ENCODE measurements at regions not wholly inside any gene's neighbourhood (a gene's known extent, or its start where the extent isn't known, plus 50 kb on each side); places are given as distances from the start of the nearest gene placed in this dataset.

DNA sequence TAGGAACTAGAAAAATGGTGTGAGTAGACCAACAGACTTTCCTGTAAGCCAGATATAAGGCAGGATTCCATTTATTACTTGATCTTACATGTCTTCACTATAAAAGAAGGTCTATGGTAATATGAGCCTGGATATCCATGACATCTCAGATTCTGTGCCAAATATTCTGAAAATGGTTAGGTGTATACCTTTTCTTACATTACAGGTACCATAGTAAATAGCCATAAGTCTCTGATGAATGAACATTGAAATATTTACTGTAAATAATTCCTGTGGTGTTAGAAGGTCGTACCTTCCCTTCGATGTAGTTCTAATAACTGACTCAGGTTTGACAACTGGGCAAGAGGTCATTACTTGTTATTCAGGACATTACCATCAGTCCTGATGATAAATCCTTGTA, 657.9 kb downstream of the BRINP3 start:
- no peak overlapping the region for H2BK120ac ChIP-seq (ENCODE audit: low read depth, low read length)
- no peaks in the 10 kb centered on the region for H3K36me3 ChIP-seq (ENCODE audit: control insufficient read depth, insufficient read depth, low read length)
- DNase-seq, result no peak
- H4K8ac ChIP-seq (ENCODE audit: low read depth, low read length), result no peak overlapping the region
- no peak overlapping the region for H3K56ac ChIP-seq (ENCODE audit: low read length)
- H3K4me2 ChIP-seq (ENCODE audit: low read length), result no peak overlapping the region
- H3K9ac ChIP-seq (ENCODE audit: low read length), result no peak overlapping the region
- H3K79me2 ChIP-seq (ENCODE audit: control insufficient read depth, insufficient read depth, low read length), result no peaks in the 10 kb centered on the region
- H3K4me3 ChIP-seq (ENCODE audit: low read length), result no peak overlapping the region
- H2AK5ac ChIP-seq (ENCODE audit: low read length), result no peak overlapping the region
- H3K79me1 ChIP-seq (ENCODE audit: low read length), result no peaks in the 10 kb centered on the region
- WGBS (ENCODE audit: extremely low coverage, insufficient coverage, low lambda C conversion rate), result no CpG with 5 or more reads among the region's 2 CpGs
- H3K27ac ChIP-seq (ENCODE audit: low read depth, low read length), result no peak overlapping the region
- H3K18ac ChIP-seq (ENCODE audit: low read length), result no peak overlapping the region
- H3K27me3 ChIP-seq (ENCODE audit: insufficient read depth, low read length, poor library complexity), result no peaks in the 10 kb centered on the region
- no peak overlapping the region for H3K23ac ChIP-seq (ENCODE audit: low read length)
- no peak overlapping the region for H4K5ac ChIP-seq (ENCODE audit: low read length)
- no peak overlapping the region for H2BK5ac ChIP-seq (ENCODE audit: low read length)
- H2BK15ac ChIP-seq (replicated peaks; ENCODE audit: low read depth), result no peak overlapping the region
- no peak overlapping the region for H3K4ac ChIP-seq (ENCODE audit: low read depth, low read length)
- no peaks in the 10 kb centered on the region for H3K4me1 ChIP-seq (ENCODE audit: control insufficient read depth, low read depth, low read length)

DNA sequence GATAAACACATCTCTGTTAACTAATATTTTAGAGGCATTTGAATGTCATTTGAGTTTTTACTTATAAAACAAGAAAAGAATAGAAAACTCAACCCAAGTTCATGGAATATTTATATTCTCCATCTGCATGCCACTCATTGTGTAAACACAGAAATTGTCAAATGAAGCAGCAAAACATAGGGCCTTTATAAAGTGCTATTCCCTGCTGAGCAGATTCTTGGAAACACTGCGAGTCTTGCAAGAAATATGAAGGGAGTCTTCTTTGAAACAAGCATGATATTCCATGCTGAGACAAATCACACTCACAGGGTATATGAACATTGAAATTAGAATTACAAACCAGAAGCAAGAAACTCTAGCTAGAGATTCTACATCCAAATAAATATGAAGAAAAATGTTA, 655.8 kb downstream of the BRINP3 start:
- H3K23ac ChIP-seq (ENCODE audit: low read length), result no peak overlapping the region
- H3K56ac ChIP-seq (ENCODE audit: low read length), result no peak overlapping the region
- no peak overlapping the region for H3K4me3 ChIP-seq (ENCODE audit: low read length)
- H3K79me1 ChIP-seq (ENCODE audit: low read length), result no peaks in the 10 kb centered on the region
- DNase-seq, result no peak
- no peak overlapping the region for H2BK15ac ChIP-seq (replicated peaks; ENCODE audit: low read depth)
- no peak overlapping the region for H3K9ac ChIP-seq (ENCODE audit: low read length)
- no peak overlapping the region for H3K18ac ChIP-seq (ENCODE audit: low read length)
- H2AK5ac ChIP-seq (ENCODE audit: low read length), result no peak overlapping the region
- no peaks in the 10 kb centered on the region for H3K36me3 ChIP-seq (ENCODE audit: control insufficient read depth, insufficient read depth, low read length)
- H3K4me1 ChIP-seq (ENCODE audit: control insufficient read depth, low read depth, low read length), result no peaks in the 10 kb centered on the region
- no peak overlapping the region for H3K27ac ChIP-seq (ENCODE audit: low read depth, low read length)
- no peak overlapping the region for H2BK120ac ChIP-seq (ENCODE audit: low read depth, low read length)
- WGBS (ENCODE audit: extremely low coverage, insufficient coverage, low lambda C conversion rate), result no CpG with 5 or more reads among the region's 1 CpG
- no peak overlapping the region for H3K4me2 ChIP-seq (ENCODE audit: low read length)
- H4K5ac ChIP-seq (ENCODE audit: low read length), result no peak overlapping the region
- H4K8ac ChIP-seq (ENCODE audit: low read depth, low read length), result no peak overlapping the region
- no peaks in the 10 kb centered on the region for H3K79me2 ChIP-seq (ENCODE audit: control insufficient read depth, insufficient read depth, low read length)
- H3K4ac ChIP-seq (ENCODE audit: low read depth, low read length), result no peak overlapping the region
- H2BK5ac ChIP-seq (ENCODE audit: low read length), result no peak overlapping the region
- H3K27me3 ChIP-seq (ENCODE audit: insufficient read depth, low read length, poor library complexity), result no peaks in the 10 kb centered on the region

DNA sequence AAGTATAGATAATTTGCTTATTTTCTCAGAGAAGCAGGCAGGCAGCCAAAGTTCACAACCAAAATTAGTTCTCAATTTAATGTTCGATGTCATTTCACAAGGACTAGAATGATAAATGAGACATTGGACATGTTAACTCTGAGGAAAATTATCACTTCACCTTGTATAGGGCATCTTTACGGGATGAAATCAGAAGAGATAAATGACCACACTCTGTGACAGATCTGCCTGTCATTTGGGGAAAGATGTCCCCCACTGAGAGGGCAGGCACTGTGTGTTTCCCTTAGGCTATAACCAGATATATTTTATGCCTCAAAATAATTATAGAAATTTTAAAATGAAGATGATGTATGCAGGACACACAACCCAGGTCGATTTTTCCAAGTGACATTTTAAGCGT, 642.9 kb downstream of the BRINP3 start:
- DNase-seq, result no peak
- no peaks in the 10 kb centered on the region for H3K79me2 ChIP-seq (ENCODE audit: control insufficient read depth, insufficient read depth, low read length)
- no peak overlapping the region for H2AK5ac ChIP-seq (ENCODE audit: low read length)
- no peak overlapping the region for H4K8ac ChIP-seq (ENCODE audit: low read depth, low read length)
- H3K18ac ChIP-seq (ENCODE audit: low read length), result no peak overlapping the region
- no peak overlapping the region for H2BK15ac ChIP-seq (replicated peaks; ENCODE audit: low read depth)
- no peak overlapping the region for H3K27ac ChIP-seq (ENCODE audit: low read depth, low read length)
- H3K4ac ChIP-seq (ENCODE audit: low read depth, low read length), result no peak overlapping the region
- H3K79me1 ChIP-seq (ENCODE audit: low read length), result no peaks in the 10 kb centered on the region
- no peak overlapping the region for H3K23ac ChIP-seq (ENCODE audit: low read length)
- no peaks in the 10 kb centered on the region for H3K4me1 ChIP-seq (ENCODE audit: control insufficient read depth, low read depth, low read length)
- no CpG with 5 or more reads among the region's 4 CpGs for WGBS (ENCODE audit: extremely low coverage, insufficient coverage, low lambda C conversion rate)
- H4K5ac ChIP-seq (ENCODE audit: low read length), result no peak overlapping the region
- H3K56ac ChIP-seq (ENCODE audit: low read length), result no peak overlapping the region
- no peak overlapping the region for H2BK120ac ChIP-seq (ENCODE audit: low read depth, low read length)
- H2BK5ac ChIP-seq (ENCODE audit: low read length), result no peak overlapping the region
- no peaks in the 10 kb centered on the region for H3K27me3 ChIP-seq (ENCODE audit: insufficient read depth, low read length, poor library complexity)
- no peaks in the 10 kb centered on the region for H3K36me3 ChIP-seq (ENCODE audit: control insufficient read depth, insufficient read depth, low read length)
- no peak overlapping the region for H3K4me3 ChIP-seq (ENCODE audit: low read length)
- H3K4me2 ChIP-seq (ENCODE audit: low read length), result no peak overlapping the region
- H3K9ac ChIP-seq (ENCODE audit: low read length), result no peak overlapping the region

DNA sequence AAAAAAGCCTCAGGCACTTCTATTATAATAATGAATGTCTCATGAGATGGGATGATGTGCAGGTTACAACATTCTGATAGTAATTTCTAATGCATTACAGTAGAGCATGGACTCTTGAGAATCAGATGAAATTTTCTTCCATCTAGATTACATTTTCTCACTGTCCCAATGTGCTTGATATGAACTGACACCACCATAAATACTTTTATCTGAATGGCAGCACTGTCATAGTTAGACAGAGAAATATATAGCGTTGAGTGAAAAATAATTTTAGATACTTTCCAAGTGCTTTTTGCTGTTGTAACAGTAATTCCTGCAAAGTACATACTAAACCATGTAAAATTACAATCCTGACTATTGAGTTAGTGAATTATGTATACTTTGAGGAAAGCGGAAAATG, 630.1 kb downstream of the BRINP3 start:
- no peak overlapping the region for H3K27ac ChIP-seq (ENCODE audit: low read depth, low read length)
- no peak overlapping the region for H3K4me2 ChIP-seq (ENCODE audit: low read length)
- H3K4me3 ChIP-seq (ENCODE audit: low read length), result no peak overlapping the region
- H3K36me3 ChIP-seq (ENCODE audit: control insufficient read depth, insufficient read depth, low read length), result no peaks in the 10 kb centered on the region
- H2BK15ac ChIP-seq (replicated peaks; ENCODE audit: low read depth), result no peak overlapping the region
- no peak overlapping the region for H3K23ac ChIP-seq (ENCODE audit: low read length)
- no peak overlapping the region for H3K9ac ChIP-seq (ENCODE audit: low read length)
- no peak for DNase-seq
- no peak overlapping the region for H2BK5ac ChIP-seq (ENCODE audit: low read length)
- H3K79me1 ChIP-seq (ENCODE audit: low read length), result no peaks in the 10 kb centered on the region
- no peak overlapping the region for H2BK120ac ChIP-seq (ENCODE audit: low read depth, low read length)
- H3K4me1 ChIP-seq (ENCODE audit: control insufficient read depth, low read depth, low read length), result no peaks in the 10 kb centered on the region
- H3K27me3 ChIP-seq (ENCODE audit: insufficient read depth, low read length, poor library complexity), result no peaks in the 10 kb centered on the region
- no peak overlapping the region for H4K8ac ChIP-seq (ENCODE audit: low read depth, low read length)
- no peak overlapping the region for H3K18ac ChIP-seq (ENCODE audit: low read length)
- no peak overlapping the region for H4K5ac ChIP-seq (ENCODE audit: low read length)
- no peak overlapping the region for H3K56ac ChIP-seq (ENCODE audit: low read length)
- no peak overlapping the region for H2AK5ac ChIP-seq (ENCODE audit: low read length)
- H3K4ac ChIP-seq (ENCODE audit: low read depth, low read length), result no peak overlapping the region
- no CpG with 5 or more reads among the region's 2 CpGs for WGBS (ENCODE audit: extremely low coverage, insufficient coverage, low lambda C conversion rate)
- no peaks in the 10 kb centered on the region for H3K79me2 ChIP-seq (ENCODE audit: control insufficient read depth, insufficient read depth, low read length)

DNA sequence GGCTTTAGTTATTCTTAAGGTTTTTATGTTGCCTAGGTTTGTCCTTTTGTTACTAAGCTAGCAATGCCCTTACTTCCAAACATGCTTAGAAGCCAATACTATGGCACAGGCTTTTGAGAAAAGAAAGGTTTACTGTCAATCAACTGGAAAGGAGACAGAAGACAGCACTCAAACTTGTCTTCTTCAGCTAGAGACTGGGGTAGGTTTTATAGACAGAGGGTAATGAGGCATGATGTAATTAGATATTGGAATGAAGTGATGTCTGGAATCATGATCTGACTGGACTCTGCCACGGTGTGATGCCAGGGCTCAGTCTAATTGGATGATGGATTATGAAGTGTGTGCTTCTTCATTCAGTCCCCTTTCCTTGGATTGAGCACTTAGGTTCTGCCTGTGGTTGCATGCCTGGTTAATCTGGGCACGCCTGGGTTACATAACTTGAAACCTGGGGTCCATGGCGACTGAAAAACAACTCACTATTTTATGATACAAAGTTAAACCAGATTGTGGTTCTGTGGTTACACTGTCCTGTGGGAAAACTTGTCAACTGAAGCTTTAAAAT, 625.8 kb downstream of the BRINP3 start:
- Histone ChIP-seq H2AK5ac (ENCODE audit: low read length) (no peak overlapping the region), H3K4ac (ENCODE audit: low read depth, low read length) (no peak overlapping the region), H3K4me3 (ENCODE audit: low read length) (no peak overlapping the region), H4K5ac (ENCODE audit: low read length) (no peak overlapping the region), H4K8ac (ENCODE audit: low read depth, low read length) (no peak overlapping the region), H3K27ac (ENCODE audit: low read depth, low read length) (no peak overlapping the region), H3K36me3 (ENCODE audit: control insufficient read depth, insufficient read depth, low read length) (no peaks in the 10 kb centered on the region), H2BK120ac (ENCODE audit: low read depth, low read length) (no peak overlapping the region), H3K56ac (ENCODE audit: low read length) (no peak overlapping the region), H3K9ac (ENCODE audit: low read length) (no peak overlapping the region), H3K18ac (ENCODE audit: low read length) (no peak overlapping the region), H3K79me2 (ENCODE audit: control insufficient read depth, insufficient read depth, low read length) (no peaks in the 10 kb centered on the region), H2BK5ac (ENCODE audit: low read length) (no peak overlapping the region), H3K4me1 (ENCODE audit: control insufficient read depth, low read depth, low read length) (no peaks in the 10 kb centered on the region), H2BK15ac (replicated peaks; ENCODE audit: low read depth) (no peak overlapping the region), H3K4me2 (ENCODE audit: low read length) (no peak overlapping the region), H3K27me3 (ENCODE audit: insufficient read depth, low read length, poor library complexity) (no peaks in the 10 kb centered on the region), H3K79me1 (ENCODE audit: low read length) (no peaks in the 10 kb centered on the region), H3K23ac (ENCODE audit: low read length) (no peak overlapping the region)
- DNase-seq, result no peak
- WGBS (ENCODE audit: extremely low coverage, insufficient coverage, low lambda C conversion rate), result no CpG with 5 or more reads among the region's 3 CpGs

DNA sequence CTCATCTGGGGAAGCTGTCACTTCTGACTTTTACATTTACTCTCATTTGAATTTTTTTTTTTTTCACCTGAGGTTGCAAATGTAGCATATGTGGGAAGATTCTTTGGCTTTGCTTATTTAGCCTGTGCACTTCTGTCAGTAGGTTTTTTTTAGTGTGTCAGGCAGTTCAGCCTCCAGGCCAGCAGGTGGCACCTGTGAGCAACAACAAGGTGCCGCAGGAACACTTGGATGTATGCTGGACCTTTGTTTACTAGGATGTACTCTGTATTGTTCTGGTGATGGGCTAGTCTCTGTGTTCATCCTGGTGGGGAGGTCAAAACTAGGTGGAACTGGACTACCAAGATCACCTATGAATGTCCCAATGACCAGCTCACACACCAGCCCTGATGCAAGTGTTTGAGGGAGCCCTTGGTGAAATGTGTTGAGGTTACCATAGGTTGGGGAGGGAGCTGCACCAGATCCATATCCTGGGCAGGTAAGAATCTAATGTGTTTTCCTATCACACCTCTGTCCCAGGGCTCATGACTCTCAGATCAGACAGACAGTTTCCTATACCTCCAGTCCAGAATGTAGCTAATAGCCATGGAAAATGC, 618.2 kb downstream of the BRINP3 start:
- no peak overlapping the region for H2BK15ac ChIP-seq (replicated peaks; ENCODE audit: low read depth)
- H4K8ac ChIP-seq (ENCODE audit: low read depth, low read length), result no peak overlapping the region
- H4K5ac ChIP-seq (ENCODE audit: low read length), result no peak overlapping the region
- H2BK120ac ChIP-seq (ENCODE audit: low read depth, low read length), result no peak overlapping the region
- H3K56ac ChIP-seq (ENCODE audit: low read length), result no peak overlapping the region
- no peak overlapping the region for H3K27ac ChIP-seq (ENCODE audit: low read depth, low read length)
- DNase-seq, result peak; percentile 64
- no CpG with 5 or more reads among the region's 1 CpG for WGBS (ENCODE audit: extremely low coverage, insufficient coverage, low lambda C conversion rate)
- no peaks in the 10 kb centered on the region for H3K79me1 ChIP-seq (ENCODE audit: low read length)
- no peak overlapping the region for H3K18ac ChIP-seq (ENCODE audit: low read length)
- no peak overlapping the region for H3K4me3 ChIP-seq (ENCODE audit: low read length)
- no peak overlapping the region for H2AK5ac ChIP-seq (ENCODE audit: low read length)
- H3K79me2 ChIP-seq (ENCODE audit: control insufficient read depth, insufficient read depth, low read length), result no peaks in the 10 kb centered on the region
- no peaks in the 10 kb centered on the region for H3K4me1 ChIP-seq (ENCODE audit: control insufficient read depth, low read depth, low read length)
- no peak overlapping the region for H3K9ac ChIP-seq (ENCODE audit: low read length)
- H2BK5ac ChIP-seq (ENCODE audit: low read length), result no peak overlapping the region
- no peak overlapping the region for H3K4me2 ChIP-seq (ENCODE audit: low read length)
- no peaks in the 10 kb centered on the region for H3K27me3 ChIP-seq (ENCODE audit: insufficient read depth, low read length, poor library complexity)
- no peak overlapping the region for H3K4ac ChIP-seq (ENCODE audit: low read depth, low read length)
- H3K36me3 ChIP-seq (ENCODE audit: control insufficient read depth, insufficient read depth, low read length), result no peaks in the 10 kb centered on the region
- no peak overlapping the region for H3K23ac ChIP-seq (ENCODE audit: low read length)
